RWPE2 (cell line): ENCODE measurements at regions not wholly inside any gene's neighbourhood (a gene's known extent, or its start where the extent isn't known, plus 50 kb on each side); places are given as distances from the start of the nearest gene placed in this dataset.

Experiments
- ATAC-seq: fragments of 200-7000 bp; cut with Tn5 transposase; 3 replicates; pipeline ENCODE4 v1.9.1; 2021; ENCODE audit warnings: low read depth
- DNase-seq: peaks from one replicate; pipeline ENCODE4 v3.0.0-alpha.2; 2020; ENCODE audit warnings: low spot score
- H3K27ac ChIP-seq: fragments of 450-650 bp; 2 replicates; pipeline ENCODE4 v1.5.1; 2017; ENCODE audit warnings: mild to moderate bottlenecking; ENCODE audit not compliant: poor library complexity, severe bottlenecking
- H3K27me3 ChIP-seq: fragments of 250-450 bp; sonication (Bioruptor Pico); 2 replicates; pipeline ENCODE4 v1.5.1; 2021; ENCODE audit warnings: mild to moderate bottlenecking, moderate library complexity; ENCODE audit not compliant: insufficient read depth, poor library complexity, severe bottlenecking
- H3K36me3 ChIP-seq: fragments of 250-450 bp; sonication (Bioruptor Pico); 2 replicates; pipeline ENCODE4 v1.5.1; 2020; ENCODE audit warnings: low read depth, mild to moderate bottlenecking, moderate library complexity
- H3K4me1 ChIP-seq: fragments of 250-450 bp; sonication (Bioruptor Pico); 2 replicates; pipeline ENCODE4 v1.5.1; 2021; ENCODE audit warnings: mild to moderate bottlenecking, moderate library complexity; ENCODE audit not compliant: insufficient read depth, poor library complexity, severe bottlenecking
- H3K4me3 ChIP-seq: fragments of 250-450 bp; sonication (Bioruptor Pico); 2 replicates; pipeline ENCODE4 v1.5.1; 2021; ENCODE audit warnings: mild to moderate bottlenecking, moderate library complexity; ENCODE audit not compliant: severe bottlenecking
- H3K9me3 ChIP-seq: fragments of 250-450 bp; sonication (Bioruptor Pico); 2 replicates; pipeline ENCODE4 v1.5.1; 2021; ENCODE audit warnings: mild to moderate bottlenecking, moderate library complexity; ENCODE audit not compliant: severe bottlenecking
- TF ChIP-seq, protein P1 (sequence below): fragments of 450-650 bp; IDR thresholded peaks from one replicate; pipeline ENCODE4 v1.5.1; 2017; ENCODE audit warnings: mild to moderate bottlenecking, moderate library complexity; ENCODE audit not compliant: poor library complexity, severe bottlenecking

DNA sequence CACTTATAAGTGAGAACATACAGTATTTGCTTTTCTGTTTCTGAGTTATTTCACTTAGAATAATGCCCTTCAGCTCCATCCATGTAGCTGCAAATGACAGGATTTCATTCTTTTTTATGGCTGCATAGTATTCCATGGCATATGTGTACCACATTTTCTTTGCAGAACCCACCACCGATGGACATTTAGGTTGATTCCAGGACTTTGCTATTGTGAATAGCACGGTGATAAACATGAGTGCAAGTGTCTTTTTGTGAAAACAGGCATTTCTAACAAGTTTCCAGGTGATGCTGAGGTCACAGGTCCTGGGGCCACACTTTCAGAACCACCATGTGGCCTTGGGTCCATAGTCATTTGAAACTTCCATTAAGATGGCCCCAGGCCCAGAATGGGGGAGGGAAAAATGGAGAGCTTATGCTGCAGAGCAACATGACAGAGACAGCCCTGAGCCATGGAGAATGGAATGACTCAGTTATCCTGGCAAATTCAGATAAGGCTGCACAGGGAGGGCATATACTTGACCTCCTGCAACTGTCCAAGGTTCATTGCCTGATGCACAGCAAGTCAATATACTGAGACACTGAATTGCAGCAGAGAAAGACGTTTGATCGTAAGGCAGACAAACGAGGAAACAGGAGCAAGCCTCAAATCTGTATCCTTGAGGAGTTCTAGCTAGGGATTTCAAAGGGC is 248.0 kb upstream of the GALNT17 start:
- no peaks in the 10 kb centered on the region for H3K4me1 ChIP-seq
- H3K27ac ChIP-seq, result no peak overlapping the region
- ATAC-seq, result no peak
- no peak overlapping the region for H3K4me3 ChIP-seq
- no peak for DNase-seq
- TF ChIP-seq, protein P1, sequence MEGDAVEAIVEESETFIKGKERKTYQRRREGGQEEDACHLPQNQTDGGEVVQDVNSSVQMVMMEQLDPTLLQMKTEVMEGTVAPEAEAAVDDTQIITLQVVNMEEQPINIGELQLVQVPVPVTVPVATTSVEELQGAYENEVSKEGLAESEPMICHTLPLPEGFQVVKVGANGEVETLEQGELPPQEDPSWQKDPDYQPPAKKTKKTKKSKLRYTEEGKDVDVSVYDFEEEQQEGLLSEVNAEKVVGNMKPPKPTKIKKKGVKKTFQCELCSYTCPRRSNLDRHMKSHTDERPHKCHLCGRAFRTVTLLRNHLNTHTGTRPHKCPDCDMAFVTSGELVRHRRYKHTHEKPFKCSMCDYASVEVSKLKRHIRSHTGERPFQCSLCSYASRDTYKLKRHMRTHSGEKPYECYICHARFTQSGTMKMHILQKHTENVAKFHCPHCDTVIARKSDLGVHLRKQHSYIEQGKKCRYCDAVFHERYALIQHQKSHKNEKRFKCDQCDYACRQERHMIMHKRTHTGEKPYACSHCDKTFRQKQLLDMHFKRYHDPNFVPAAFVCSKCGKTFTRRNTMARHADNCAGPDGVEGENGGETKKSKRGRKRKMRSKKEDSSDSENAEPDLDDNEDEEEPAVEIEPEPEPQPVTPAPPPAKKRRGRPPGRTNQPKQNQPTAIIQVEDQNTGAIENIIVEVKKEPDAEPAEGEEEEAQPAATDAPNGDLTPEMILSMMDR, result no peak
- no peaks in the 10 kb centered on the region for H3K9me3 ChIP-seq
- H3K36me3 ChIP-seq, result no peaks in the 10 kb centered on the region
- H3K27me3 ChIP-seq, result no peaks in the 10 kb centered on the region

DNA sequence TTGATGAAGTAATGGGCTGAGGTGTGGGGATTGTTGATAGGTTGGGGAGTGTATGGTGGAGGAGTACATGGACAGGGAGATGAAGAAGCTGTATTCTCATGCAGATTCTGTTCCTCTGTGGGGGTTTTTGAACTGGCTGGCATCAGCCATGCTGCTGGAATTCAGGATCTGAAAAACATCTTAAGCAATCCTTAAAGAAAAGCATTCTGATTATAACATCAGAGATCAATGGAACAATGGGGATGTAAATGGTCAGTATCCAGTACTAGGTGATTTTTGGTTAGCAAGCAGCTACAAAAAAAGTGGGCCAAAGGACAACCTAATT is 247.5 kb upstream of the GALNT17 start:
- no peak overlapping the region for H3K27ac ChIP-seq
- no peaks in the 10 kb centered on the region for H3K9me3 ChIP-seq
- TF ChIP-seq, protein P1, result no peak
- H3K4me3 ChIP-seq, result no peak overlapping the region
- ATAC-seq (no peak), DNase-seq (no peak)
- no peaks in the 10 kb centered on the region for H3K36me3 ChIP-seq
- no peaks in the 10 kb centered on the region for H3K27me3 ChIP-seq
- no peaks in the 10 kb centered on the region for H3K4me1 ChIP-seq

DNA sequence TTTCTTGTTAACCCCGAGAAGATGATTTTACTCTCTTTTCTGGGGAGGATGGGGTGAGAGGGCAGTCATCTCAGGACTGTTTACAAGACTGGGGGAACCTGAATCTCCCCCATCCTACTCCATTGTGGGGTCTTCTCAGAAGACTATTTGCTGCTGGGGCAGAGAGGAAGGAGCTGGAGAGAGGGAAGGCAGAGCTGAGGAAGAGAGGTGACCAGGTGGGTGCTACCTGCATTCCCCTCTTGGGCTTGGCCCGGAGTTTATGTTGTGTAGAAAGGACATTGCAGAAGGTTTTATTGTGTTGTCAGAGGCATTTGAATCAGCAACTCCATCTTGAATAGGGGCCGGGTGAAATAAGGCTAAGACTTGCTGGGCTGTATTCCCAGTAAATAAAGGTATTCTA is 247.1 kb upstream of the GALNT17 start:
- ATAC-seq, result no peak
- H3K27ac ChIP-seq, result no peak overlapping the region
- no peaks in the 10 kb centered on the region for H3K4me1 ChIP-seq

DNA sequence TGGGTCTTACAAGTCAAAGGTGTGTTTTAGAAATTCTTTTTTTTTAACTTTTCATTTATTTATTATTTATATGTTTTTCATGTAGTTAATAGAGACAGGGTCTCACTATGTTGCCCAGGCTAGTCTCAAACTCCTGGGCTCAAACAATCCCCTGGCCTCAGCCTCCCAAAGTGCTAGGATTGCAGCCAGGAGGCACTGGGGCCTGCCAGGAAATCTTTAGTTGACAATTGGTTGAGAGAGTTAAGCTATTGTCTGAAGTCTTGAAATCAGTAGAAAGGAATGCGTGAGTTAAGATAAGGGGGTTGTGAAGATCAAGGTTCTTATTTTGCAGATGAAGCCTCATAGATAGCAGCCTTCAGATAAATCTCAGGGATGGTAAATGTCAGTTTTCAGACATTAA is 245.4 kb upstream of the GALNT17 start:
- H3K9me3 ChIP-seq, result no peaks in the 10 kb centered on the region
- no peak overlapping the region for H3K27ac ChIP-seq
- no peaks in the 10 kb centered on the region for H3K36me3 ChIP-seq
- TF ChIP-seq, protein P1, result no peak
- no peaks in the 10 kb centered on the region for H3K4me1 ChIP-seq
- no peak for ATAC-seq
- H3K27me3 ChIP-seq, result no peaks in the 10 kb centered on the region
- DNase-seq, result no peak
- no peak overlapping the region for H3K4me3 ChIP-seq

More for the DNA sequence above, 247.1 kb upstream of the GALNT17 start:
- no peak for DNase-seq
- H3K36me3 ChIP-seq, result no peaks in the 10 kb centered on the region
- TF ChIP-seq, protein P1, result no peak
- no peak overlapping the region for H3K4me3 ChIP-seq
- no peaks in the 10 kb centered on the region for H3K9me3 ChIP-seq
- H3K27me3 ChIP-seq, result no peaks in the 10 kb centered on the region

DNA sequence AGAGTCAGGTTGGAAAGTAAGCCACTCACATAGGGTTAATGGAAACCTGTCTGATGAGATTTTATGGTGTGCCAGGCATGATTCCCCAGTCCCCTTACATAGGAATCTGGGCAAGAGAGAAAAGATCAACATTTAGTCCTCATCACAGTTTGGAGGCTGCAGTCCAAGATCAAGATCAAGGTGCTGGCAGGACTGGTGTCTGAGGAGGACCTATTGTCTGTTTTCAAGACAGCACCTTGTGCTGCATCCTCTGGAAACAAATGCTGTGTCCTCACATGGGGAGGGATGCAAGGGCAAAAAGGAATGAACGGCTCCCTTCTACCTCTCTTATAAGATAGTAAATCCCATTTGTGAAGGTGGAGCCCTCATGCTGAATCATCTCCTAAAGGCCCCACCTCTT is 244.8 kb upstream of the GALNT17 start:
- DNase-seq (no peak), ATAC-seq (no peak)
- H3K4me1 ChIP-seq, result no peaks in the 10 kb centered on the region

More for the DNA sequence above, 244.8 kb upstream of the GALNT17 start:
- H3K9me3 ChIP-seq, result no peaks in the 10 kb centered on the region
- TF ChIP-seq, protein P1, result no peak
- H3K36me3 ChIP-seq, result no peaks in the 10 kb centered on the region
- H3K27ac ChIP-seq, result no peak overlapping the region
- no peaks in the 10 kb centered on the region for H3K27me3 ChIP-seq
- no peak overlapping the region for H3K4me3 ChIP-seq
